Tibial nerve (tissue), 4 donors: ENCODE measurements at regions not wholly inside any gene's neighbourhood (a gene's known extent, or its start where the extent isn't known, plus 50 kb on each side); places are given as distances from the start of the nearest gene placed in this dataset.

Source experiments
- DNase-seq, 2 donors: peaks; one replicate each; pipeline ENCODE4 v3.0.0-alpha.2; 2019; ENCODE audit warnings: low spot score in 2 of 2
- H3K27ac ChIP-seq, 4 donors: fragments of 200-600 bp; sonication (generic) in 3 of 4; one replicate each; pipeline ENCODE4 v1.5.1; 2017 to 2019; ENCODE audit warnings: mild to moderate bottlenecking in 1 of 4
- H3K27me3 ChIP-seq, 2 donors: fragments of 200-600 bp; sonication (generic) in 1 of 2; one replicate each; pipeline versions ENCODE4 v1.5.1 to v1.6.0; 2017 to 2019
- H3K36me3 ChIP-seq, 3 donors: fragments of 200-600 bp; sonication (generic); one replicate each; pipeline ENCODE4 v1.5.1; 2018 to 2019
- H3K4me1 ChIP-seq, 4 donors: fragments of 200-600 bp; sonication (generic) in 3 of 4; one replicate each; pipeline ENCODE4 v1.5.1; 2017 to 2019
- H3K4me3 ChIP-seq, 4 donors: fragments of 200-600 bp; sonication (generic) in 3 of 4; one replicate each; pipeline ENCODE4 v1.5.1; 2017 to 2019; ENCODE audit warnings: mild to moderate bottlenecking in 1 of 4, moderate library complexity in 1 of 4
- H3K9me3 ChIP-seq, 4 donors: fragments of 200-600 bp; sonication (generic) in 3 of 4; one replicate each; pipeline ENCODE4 v1.5.1; 2017 to 2019
- EP300 ChIP-seq, 2 donors: sonication (generic); formaldehyde crosslinking; IDR thresholded peaks; one replicate each; pipeline ENCODE4 v1.6.1; 2017; ENCODE audit warnings: antibody characterized with exemption in 2 of 2, mild to moderate bottlenecking in 1 of 2
- POLR2A ChIP-seq, 2 donors: fragments of 450-650 bp; IDR thresholded peaks; one replicate each; pipeline ENCODE4 v1.6.1; 2017; ENCODE audit warnings: antibody characterized with exemption in 2 of 2, mild to moderate bottlenecking in 2 of 2, moderate library complexity in 2 of 2
- WGBS, 2 donors: methylation state at CpG; one replicate each; pipeline ENCODE4 v1.1.5; 2018; 5-methylcytosine and 5-hydroxymethylcytosine counted together
- TF ChIP-seq, protein P1 (sequence below), 5 experiments: fragments of 200-600 bp in 3 of 5; fragments of 450-650 bp in 2 of 5; sonication (generic) in 3 of 5; IDR thresholded peaks; one replicate each; pipeline ENCODE4 v1.5.1; 2016 to 2019; ENCODE audit warnings: antibody characterized with exemption in 5 of 5, mild to moderate bottlenecking in 3 of 5, moderate library complexity in 2 of 5

DNA sequence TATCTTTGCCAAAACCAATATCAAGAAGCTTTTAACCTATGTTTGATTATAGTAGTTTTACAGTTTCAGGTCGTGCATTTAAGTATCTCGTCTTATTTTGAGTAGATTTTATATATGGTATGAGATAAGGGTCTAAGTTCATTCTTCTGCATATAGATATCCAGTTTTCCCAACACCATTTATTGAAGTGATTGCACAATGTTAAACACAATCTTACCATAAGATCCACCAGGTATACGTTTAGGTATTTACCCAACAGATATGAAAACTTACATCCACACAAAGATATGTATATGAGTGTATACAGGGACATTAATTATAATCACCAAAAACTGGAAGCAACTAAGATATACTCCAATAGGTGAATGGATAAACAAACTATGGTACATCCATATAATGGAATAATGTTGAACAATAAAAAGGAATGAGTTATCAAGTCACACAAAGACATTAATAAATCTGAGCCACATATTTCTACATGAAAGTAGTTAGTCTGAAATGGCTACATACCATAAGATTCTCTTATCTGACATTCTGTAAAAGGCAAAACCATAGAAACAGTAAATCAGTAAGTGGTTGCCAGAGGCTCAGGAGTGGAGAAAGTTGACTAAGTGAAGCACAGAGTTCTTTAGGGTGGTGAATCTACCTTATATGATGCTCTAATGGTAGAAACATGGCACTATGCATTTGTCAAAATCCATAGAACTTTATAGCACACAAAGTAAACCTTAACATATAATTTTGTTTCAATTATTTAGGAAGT, 222.6 kb downstream of the NUAK1 start:
- Histone ChIP-seq H3K36me3 (no peaks in the 10 kb centered on the region), H3K27ac (no peak overlapping the region), H3K27me3 (no peaks in the 10 kb centered on the region), H3K9me3 (no peaks in the 10 kb centered on the region), H3K4me1 (no peaks in the 10 kb centered on the region), H3K4me3 (no peak overlapping the region)
- TF ChIP-seq POLR2A (IDR thresholded peaks at IDR 0.05) (no peak), EP300 (IDR thresholded peaks at IDR 0.05) (no peak)
- TF ChIP-seq, protein P1, sequence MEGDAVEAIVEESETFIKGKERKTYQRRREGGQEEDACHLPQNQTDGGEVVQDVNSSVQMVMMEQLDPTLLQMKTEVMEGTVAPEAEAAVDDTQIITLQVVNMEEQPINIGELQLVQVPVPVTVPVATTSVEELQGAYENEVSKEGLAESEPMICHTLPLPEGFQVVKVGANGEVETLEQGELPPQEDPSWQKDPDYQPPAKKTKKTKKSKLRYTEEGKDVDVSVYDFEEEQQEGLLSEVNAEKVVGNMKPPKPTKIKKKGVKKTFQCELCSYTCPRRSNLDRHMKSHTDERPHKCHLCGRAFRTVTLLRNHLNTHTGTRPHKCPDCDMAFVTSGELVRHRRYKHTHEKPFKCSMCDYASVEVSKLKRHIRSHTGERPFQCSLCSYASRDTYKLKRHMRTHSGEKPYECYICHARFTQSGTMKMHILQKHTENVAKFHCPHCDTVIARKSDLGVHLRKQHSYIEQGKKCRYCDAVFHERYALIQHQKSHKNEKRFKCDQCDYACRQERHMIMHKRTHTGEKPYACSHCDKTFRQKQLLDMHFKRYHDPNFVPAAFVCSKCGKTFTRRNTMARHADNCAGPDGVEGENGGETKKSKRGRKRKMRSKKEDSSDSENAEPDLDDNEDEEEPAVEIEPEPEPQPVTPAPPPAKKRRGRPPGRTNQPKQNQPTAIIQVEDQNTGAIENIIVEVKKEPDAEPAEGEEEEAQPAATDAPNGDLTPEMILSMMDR (IDR thresholded peaks at IDR 0.05), result no peak
- WGBS, 2 donors, result 86 to 91% methylated on average over 3 of the region's 3 CpGs
- no peak for DNase-seq

DNA sequence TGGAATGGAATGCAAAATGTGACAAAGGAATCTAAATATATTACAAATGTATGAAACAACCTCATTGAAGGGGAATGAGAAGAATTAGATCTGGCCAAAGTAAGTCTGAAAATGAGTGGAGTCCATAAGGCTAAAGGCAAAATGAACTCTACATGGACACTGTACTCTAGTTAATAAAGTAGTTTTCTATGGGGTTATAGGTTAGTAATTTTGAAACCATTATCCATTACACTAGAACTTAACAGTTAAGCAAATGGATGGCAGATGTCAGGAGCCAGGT, 222.1 kb downstream of the NUAK1 start:
- TF ChIP-seq EP300 (IDR thresholded peaks at IDR 0.05) (no peak), POLR2A (IDR thresholded peaks at IDR 0.05) (no peak)
- TF ChIP-seq, protein P1 (IDR thresholded peaks at IDR 0.05), result no peak
- Histone ChIP-seq H3K4me1 (no peaks in the 10 kb centered on the region), H3K27me3 (no peaks in the 10 kb centered on the region), H3K36me3 (no peaks in the 10 kb centered on the region), H3K4me3 (no peak overlapping the region), H3K27ac (no peak overlapping the region), H3K9me3 (no peaks in the 10 kb centered on the region)
- DNase-seq, result no peak

DNA sequence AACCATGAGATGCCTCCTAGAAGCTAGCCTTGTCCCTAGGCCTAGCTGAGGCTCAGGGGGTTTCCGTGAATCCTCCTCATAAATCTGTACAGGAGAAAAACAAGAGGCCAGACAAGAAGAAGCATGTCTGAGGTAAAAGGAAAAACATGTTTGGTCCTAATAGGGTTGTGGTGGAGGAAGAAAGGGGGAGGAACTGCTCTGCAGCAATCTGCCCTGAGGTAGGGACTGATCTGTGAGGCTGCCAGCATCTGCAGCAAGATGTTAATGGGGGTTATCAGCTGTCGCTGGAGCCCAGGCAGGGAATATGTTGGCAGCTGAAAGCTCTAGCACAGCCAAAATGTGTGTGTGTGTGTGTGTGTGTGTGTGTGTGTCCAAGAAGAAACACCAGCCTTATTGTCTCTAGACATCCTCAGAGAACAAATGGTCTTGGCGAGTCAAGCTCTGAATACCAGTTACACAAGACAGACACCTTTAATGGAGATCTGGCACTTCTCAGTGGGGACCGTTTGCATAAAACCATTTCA, 218.5 kb downstream of the NUAK1 start:
- H3K36me3 ChIP-seq, result no peaks in the 10 kb centered on the region
- no peak for TF ChIP-seq POLR2A (IDR thresholded peaks at IDR 0.05)
- TF ChIP-seq EP300 (IDR thresholded peaks at IDR 0.05), result no peak
- TF ChIP-seq, protein P1 (IDR thresholded peaks at IDR 0.05), result no peak
- DNase-seq, result no peak
- no peak overlapping the region for H3K27ac ChIP-seq
- 32 to 55% methylated on average over 4 of the region's 4 CpGs for whole genome bisulfite sequencing, 2 donors
- no peaks in the 10 kb centered on the region for H3K9me3 ChIP-seq
- no peak overlapping the region for H3K4me3 ChIP-seq
- H3K4me1 ChIP-seq, result no peaks in the 10 kb centered on the region
- no peaks in the 10 kb centered on the region for H3K27me3 ChIP-seq

DNA sequence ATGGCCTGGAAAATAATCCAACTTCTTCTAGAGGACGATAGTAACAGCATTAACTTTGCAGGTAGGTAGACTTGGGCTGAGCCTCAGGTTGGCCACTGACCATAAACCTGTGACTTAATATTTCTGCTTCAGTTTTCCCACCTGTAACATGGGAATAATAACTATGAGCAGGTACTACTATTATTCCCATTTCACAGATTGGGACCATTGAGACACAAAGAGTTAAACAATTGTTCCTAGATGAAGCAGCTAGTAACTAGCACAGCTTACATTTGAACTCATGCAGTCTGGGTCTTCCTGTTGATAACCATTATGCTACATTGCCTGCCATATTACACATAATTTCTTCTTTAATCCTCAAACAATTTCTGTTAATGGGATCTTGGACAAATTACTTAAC, 217.7 kb downstream of the NUAK1 start:
- Histone ChIP-seq H3K27me3 (no peaks in the 10 kb centered on the region), H3K4me1 (no peaks in the 10 kb centered on the region), H3K27ac (no peak overlapping the region), H3K4me3 (no peak overlapping the region), H3K36me3 (no peaks in the 10 kb centered on the region), H3K9me3 (no peaks in the 10 kb centered on the region)
- TF ChIP-seq POLR2A (IDR thresholded peaks at IDR 0.05) (no peak), EP300 (IDR thresholded peaks at IDR 0.05) (no peak)
- TF ChIP-seq, protein P1 (IDR thresholded peaks at IDR 0.05), result no peak
- DNase-seq, result no peak
- WGBS, 2 donors, result 92 to 100% methylated on average over 1 of the region's 1 CpG

DNA sequence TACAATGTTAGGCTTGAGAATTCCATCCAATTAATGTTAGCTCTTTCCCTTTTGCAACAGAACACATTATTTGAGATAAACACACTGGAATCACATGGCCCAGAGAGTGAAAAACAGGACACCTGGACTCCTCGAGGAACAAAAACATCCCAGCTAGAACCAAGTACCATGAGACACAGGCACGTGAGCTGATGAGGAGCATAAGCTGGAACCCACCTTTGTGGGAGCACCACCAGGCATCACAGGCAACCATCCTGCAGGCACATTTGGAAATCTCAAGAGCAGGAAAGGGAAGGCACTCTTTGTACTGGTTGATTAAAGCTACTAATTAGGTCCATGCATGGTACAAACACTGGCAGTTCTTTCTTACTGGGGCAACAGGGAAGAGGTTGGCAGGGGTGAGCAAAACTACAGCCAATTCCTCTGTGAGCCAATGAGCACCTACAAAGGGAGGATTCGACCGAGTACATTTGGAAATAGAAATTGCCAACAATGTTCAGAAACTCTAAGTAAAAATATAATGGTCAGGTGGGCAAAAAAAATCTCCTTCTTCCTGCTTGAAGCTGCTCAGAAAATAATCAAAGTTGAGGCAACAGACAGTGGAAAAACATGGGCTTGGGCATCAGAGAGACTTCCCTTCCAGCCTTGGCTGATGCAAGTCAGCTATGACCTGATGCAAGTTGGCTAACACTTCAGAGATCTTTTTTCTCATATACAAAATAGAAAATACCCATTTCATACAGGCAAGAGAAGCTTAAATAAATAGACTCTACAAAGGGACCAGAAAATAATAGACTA, 216.7 kb downstream of the NUAK1 start:
- TF ChIP-seq POLR2A (IDR thresholded peaks at IDR 0.05) (no peak), EP300 (IDR thresholded peaks at IDR 0.05) (no peak)
- TF ChIP-seq, protein P1 (IDR thresholded peaks at IDR 0.05), result no peak
- no peak overlapping the region for H3K4me3 ChIP-seq
- DNase-seq, result no peak
- no peaks in the 10 kb centered on the region for H3K9me3 ChIP-seq
- H3K36me3 ChIP-seq, result no peaks in the 10 kb centered on the region
- H3K27me3 ChIP-seq, result no peaks in the 10 kb centered on the region
- no peaks in the 10 kb centered on the region for H3K4me1 ChIP-seq
- no peak overlapping the region for H3K27ac ChIP-seq
- WGBS, 2 donors, result 81 to 85% methylated on average over 4 of the region's 4 CpGs
